ENCODE measurements at regions not wholly inside any gene's neighbourhood (a gene's known extent, or its start where the extent isn't known, plus 50 kb on each side); places are given as distances from the start of the nearest gene placed in this dataset.

DNA sequence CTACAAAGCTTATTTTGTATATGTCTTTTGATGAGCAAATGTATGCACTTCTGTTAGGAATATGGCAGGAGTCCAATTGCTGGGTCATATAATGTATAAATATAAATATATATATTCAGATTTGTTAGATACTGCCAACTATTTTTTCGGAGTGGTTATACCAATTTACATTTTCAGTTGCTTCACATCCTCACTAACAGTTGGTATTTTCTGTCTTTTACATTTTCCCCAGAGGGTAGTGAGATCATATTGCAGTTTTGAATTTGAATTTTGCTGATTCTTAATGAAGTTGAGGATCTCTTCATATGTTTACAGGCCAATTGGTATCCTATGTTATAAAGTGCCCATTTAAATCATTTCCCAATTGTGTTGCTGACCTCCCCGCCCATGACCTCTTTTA, 139.0 kb upstream of the KCNMB2 start:
- DNase-seq = no peak
- TF ChIP-seq CTCF (IDR thresholded peaks at IDR 0.05) (no peak), POLR2A (IDR thresholded peaks at IDR 0.05) (no peak), EP300 (IDR thresholded peaks at IDR 0.05) (no peak)
- no peaks in the 10 kb centered on the region for H3K9me3 ChIP-seq
- 92 to 97% (median 96%) methylated on average over 2 of the region's 2 CpGs for WGBS, 3 donors
- no peak overlapping the region for H3K27ac ChIP-seq
- H3K4me1 ChIP-seq (ENCODE audit: insufficient read depth) = no peaks in the 10 kb centered on the region
- H3K4me3 ChIP-seq = no peak overlapping the region
- intact Hi-C loops (cut with DNase I) = no loop called here
- H3K27me3 ChIP-seq = no peaks in the 10 kb centered on the region
- H3K36me3 ChIP-seq = no peaks in the 10 kb centered on the region

DNA sequence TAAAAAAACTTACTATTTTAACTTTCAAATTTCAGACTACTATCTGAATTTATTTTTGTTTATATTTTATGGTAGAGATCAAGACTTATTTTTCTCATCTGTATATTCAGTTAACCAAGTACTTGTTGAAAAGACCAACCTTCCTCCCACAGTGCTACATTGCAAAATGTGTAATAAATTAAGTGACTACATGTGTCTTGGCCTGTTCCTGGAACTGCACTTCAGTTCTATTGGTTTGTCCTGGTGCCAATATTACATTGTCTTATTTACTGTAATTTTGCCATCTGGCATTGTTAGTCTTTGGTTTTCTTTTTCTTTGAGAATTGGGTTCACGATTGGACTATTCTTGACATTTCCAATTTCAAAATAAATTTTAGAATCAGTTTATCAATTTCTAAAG, 138.4 kb upstream of the KCNMB2 start:
- TF ChIP-seq CTCF (IDR thresholded peaks at IDR 0.05) (no peak), POLR2A (IDR thresholded peaks at IDR 0.05) (no peak), EP300 (IDR thresholded peaks at IDR 0.05) (no peak)
- H3K4me1 ChIP-seq (ENCODE audit: insufficient read depth) = no peaks in the 10 kb centered on the region
- DNase-seq = no peak
- no peaks in the 10 kb centered on the region for H3K9me3 ChIP-seq
- H3K4me3 ChIP-seq = no peak overlapping the region
- H3K27me3 ChIP-seq = no peaks in the 10 kb centered on the region
- intact Hi-C loops (cut with DNase I) = no loop called here
- H3K27ac ChIP-seq = no peak overlapping the region
- WGBS, 3 donors = 78 to 92% (median 90%) methylated on average over 1 of the region's 1 CpG
- no peaks in the 10 kb centered on the region for H3K36me3 ChIP-seq

DNA sequence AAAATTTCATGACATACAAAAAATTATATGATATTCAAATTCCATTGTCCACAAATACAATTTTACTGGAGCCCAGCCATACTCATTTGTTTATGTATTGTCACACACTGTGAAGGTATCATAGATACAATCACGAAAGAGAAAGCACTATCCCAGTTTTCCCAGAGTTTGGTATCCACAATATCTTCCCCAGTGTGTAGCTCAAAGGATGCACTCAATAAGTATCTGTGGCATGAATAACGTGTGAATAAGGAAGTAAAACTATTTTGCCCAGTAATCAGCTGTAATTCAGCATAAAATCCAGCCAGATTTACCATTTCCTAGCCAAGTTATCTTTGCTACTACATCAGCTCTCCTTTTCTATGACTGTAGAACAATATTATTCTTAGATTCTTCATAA, 131.3 kb upstream of the KCNMB2 start:
- H3K4me1 ChIP-seq (ENCODE audit: insufficient read depth) = peaks cover 2% of the 10 kb centered on the region
- 6 to 10% (median 9%) methylated on average over 2 of the region's 2 CpGs for WGBS, 3 donors
- H3K27me3 ChIP-seq = no peaks in the 10 kb centered on the region
- H3K9me3 ChIP-seq = no peaks in the 10 kb centered on the region
- intact Hi-C loops (cut with DNase I) = no loop called here
- DNase-seq = no peak
- H3K27ac ChIP-seq = peak overlapping the region in 1 of 2 donors; percentile 6
- H3K4me3 ChIP-seq = no peak overlapping the region
- TF ChIP-seq POLR2A (IDR thresholded peaks at IDR 0.05) (no peak), CTCF (IDR thresholded peaks at IDR 0.05) (no peak), EP300 (IDR thresholded peaks at IDR 0.05) (no peak)
- H3K36me3 ChIP-seq = no peaks in the 10 kb centered on the region

- no peak overlapping the region for H3K4me3 ChIP-seq
- 6 to 10% (median 7%) methylated on average over 2 of the region's 2 CpGs for WGBS, 3 donors
- H3K36me3 ChIP-seq = no peaks in the 10 kb centered on the region
- DNase-seq = no peak
- no peaks in the 10 kb centered on the region for H3K9me3 ChIP-seq
- TF ChIP-seq EP300 (IDR thresholded peaks at IDR 0.05) (no peak), POLR2A (IDR thresholded peaks at IDR 0.05) (no peak)
- intact Hi-C loops (cut with DNase I) = no loop called here
- H3K4me1 ChIP-seq (ENCODE audit: insufficient read depth) = peaks cover 2% of the 10 kb centered on the region
- no peaks in the 10 kb centered on the region for H3K27me3 ChIP-seq
- peak overlapping the region in 1 of 2 donors; percentile 6 for H3K27ac ChIP-seq
These were observed 130.7 kb upstream of the KCNMB2 start for GRCh38 chr3:178405531-178405930.

- TF ChIP-seq POLR2A (IDR thresholded peaks at IDR 0.05) (no peak), CTCF (IDR thresholded peaks at IDR 0.05) (no peak), EP300 (IDR thresholded peaks at IDR 0.05) (no peak)
- no peak for DNase-seq
These were observed 130.0 kb upstream of the KCNMB2 start for GRCh38 chr3:178406206-178406605.

More at GRCh38 chr3:178406206-178406605, 130.0 kb upstream of the KCNMB2 start:
- no peaks in the 10 kb centered on the region for H3K36me3 ChIP-seq
- 7 to 14% (median 13%) methylated on average over 3 of the region's 3 CpGs for WGBS, 3 donors
- H3K27me3 ChIP-seq = no peaks in the 10 kb centered on the region
- no peaks in the 10 kb centered on the region for H3K9me3 ChIP-seq
- H3K27ac ChIP-seq = no peak overlapping the region
- H3K4me1 ChIP-seq (ENCODE audit: insufficient read depth) = peaks cover 2% of the 10 kb centered on the region
- intact Hi-C loops (cut with DNase I) = no loop called here
- no peak overlapping the region for H3K4me3 ChIP-seq

Measured in ovary (tissue), 7 donors.